HepG2 (cell line): ENCODE measurements at regions not wholly inside any gene's neighbourhood (a gene's known extent, or its start where the extent isn't known, plus 50 kb on each side); places are given as distances from the start of the nearest gene placed in this dataset.

Source experiments
- EP300 ChIP-seq, 3 experiments: sonication (generic) in 1 of 3; formaldehyde crosslinking in 1 of 3; IDR thresholded peaks; 2 replicates each; pipeline versions ENCODE4 v1.5.1 to v1.6.1; 2011 to 2020; ENCODE audit warnings: low read depth in 2 of 3, low read length in 2 of 3, borderline replicate concordance in 1 of 3, improper control_type of control experiment in 1 of 3, mild to moderate bottlenecking in 1 of 3, missing genetic modification reagents in 1 of 3, moderate library complexity in 1 of 3
- HDAC6 ChIP-seq: fragments of 200-600 bp; sonication (generic); IDR thresholded peaks from 2 replicates; pipeline ENCODE4 v1.7.0; 2017; ENCODE audit warnings: mild to moderate bottlenecking, antibody characterized with exemption, low read length, low read depth
- TOPORS ChIP-seq: sonication (generic); formaldehyde crosslinking; IDR thresholded peaks from 2 replicates; pipeline ENCODE4 v1.8.0; 2023; ENCODE audit warnings: mild to moderate bottlenecking, missing genetic modification reagents

DNA sequence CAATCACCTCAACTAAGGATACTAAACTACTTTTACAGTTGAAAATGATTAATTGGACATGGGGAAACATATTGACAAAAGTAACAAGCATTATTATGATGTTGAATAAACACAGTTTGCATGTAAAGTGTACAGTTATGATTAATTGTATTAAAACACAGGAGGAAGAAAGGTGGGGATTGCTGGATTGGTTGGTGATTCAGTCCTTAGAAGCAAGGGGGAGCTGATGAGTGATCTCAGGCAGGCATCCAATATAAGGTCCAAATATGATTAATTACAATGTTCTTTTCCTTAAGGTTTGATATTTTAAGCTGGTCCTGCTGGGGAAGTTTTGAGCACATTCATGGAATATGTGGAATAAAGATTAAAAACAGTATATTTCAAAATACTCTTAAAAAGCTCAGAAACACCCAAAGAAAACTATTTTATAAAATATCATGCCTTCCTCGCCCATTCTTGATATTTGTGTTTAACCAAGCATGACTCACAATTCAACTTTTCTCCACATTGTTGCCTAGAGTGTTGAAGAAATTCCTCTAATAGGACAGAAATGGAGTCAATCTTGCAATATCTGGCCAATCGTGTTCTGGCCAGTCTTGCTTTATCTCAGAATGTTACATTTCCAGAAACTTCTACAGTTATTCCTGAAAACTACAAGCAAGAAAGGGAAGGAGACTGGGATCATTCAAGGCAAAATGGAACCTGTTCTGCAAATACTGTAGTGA lies 268.2 kb downstream of the RPIA start:
- TF ChIP-seq HDAC6 = no peak
- no peak for TF ChIP-seq TOPORS (CRISPR knock-in tag)
- no peak for TF ChIP-seq EP300 (IDR thresholded peaks at IDR 0.05; ENCODE audit: low read depth in 2 of 2, low read length in 2 of 2)
- TF ChIP-seq EP300 (CRISPR knock-in tag; IDR thresholded peaks at IDR 0.05; ENCODE audit: borderline replicate concordance) = no peak
